Left ventricle myocardium superior (tissue), 1 donor: ENCODE measurements at regions not wholly inside any gene's neighbourhood (a gene's known extent, or its start where the extent isn't known, plus 50 kb on each side); places are given as distances from the start of the nearest gene placed in this dataset.
"Not testable (repeated sequence)": the region's sequence is repeated elsewhere in the genome, so short reads cannot be mapped to it uniquely, and the experiment has no call there.

ENCODE experiments used
- ATAC-seq: fragments of 200-7000 bp; cut with Tn5 transposase; one replicate; pipeline ENCODE4 v1.9.1; 2020; ENCODE audit warnings: mild to moderate bottlenecking, moderate library complexity
- DNase-seq: peaks from one replicate; pipeline ENCODE4 v3.0.0-alpha.2; 2020
- intact Hi-C: fragments of 100-400 bp; cut with micrococcal nuclease; formaldehyde crosslinking; loops from one replicate; pipeline ENCODE4 v1.11.0; 2022
- donor health status: DM: no; HTN: yes; CAD: no; lungs with severe emphysema.

GRCh38 chr3:193039058-193039457, 121.4 kb upstream of the MB21D2 start:
- intact Hi-C loops = no loop called here
- ATAC-seq (no peak), DNase-seq (no peak)

- intact Hi-C loops = loop anchor here (5.0 kb wide), 1 partner anchor 224 kb away; no protein-coding TSS in a partner anchor
- ATAC-seq (peak; percentile 28), DNase-seq (no peak)
These were observed 123.4 kb upstream of the MB21D2 start for GRCh38 chr3:193040836-193041672.

GRCh38 chr3:193046371-193046770, 128.7 kb upstream of the MB21D2 start:
- intact Hi-C loops = no loop called here
- DNase-seq = no peak
- no peak for ATAC-seq

DNA sequence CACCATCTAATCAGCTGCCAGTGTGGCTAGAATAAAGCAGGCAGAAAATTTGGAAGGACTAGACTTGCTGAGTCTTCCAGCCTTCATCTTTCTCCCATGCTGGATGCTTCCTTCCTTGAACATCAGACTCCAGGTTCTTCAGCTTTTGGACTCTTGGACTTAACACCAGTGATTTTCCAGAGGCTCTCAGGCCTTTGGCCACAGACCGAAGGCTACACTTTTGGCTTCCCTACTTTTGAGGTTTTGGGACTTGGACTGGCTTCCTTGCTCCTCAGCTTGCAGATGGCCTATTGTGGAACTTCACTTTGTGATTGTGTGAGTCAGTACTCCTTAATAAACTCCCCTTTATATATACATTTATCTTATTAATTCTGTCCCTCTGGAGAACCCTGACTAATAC, 129.8 kb upstream of the MB21D2 start:
- DNase-seq, intact Hi-C loops, ATAC-seq: not testable (repeated sequence)

DNA sequence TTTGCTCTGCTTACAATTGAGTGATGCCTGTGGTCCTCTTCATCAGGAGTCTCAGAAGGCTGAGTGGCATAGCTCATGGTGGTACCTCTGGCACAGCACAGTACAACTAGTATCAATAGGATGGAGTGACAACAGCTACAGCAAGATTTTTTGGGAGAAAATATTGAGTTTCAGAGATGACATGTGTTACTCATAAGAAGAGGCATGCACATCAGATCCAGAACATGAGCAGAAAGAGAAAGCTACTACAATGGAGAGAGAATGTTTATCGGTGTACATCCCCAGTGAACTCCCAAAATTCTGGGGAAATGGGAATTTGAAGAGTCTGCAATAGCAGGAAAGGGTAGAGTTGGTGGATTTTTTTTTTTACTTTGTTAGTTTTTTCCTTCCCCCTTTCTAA, 130.5 kb upstream of the MB21D2 start:
- DNase-seq (no peak), ATAC-seq (no peak)
- intact Hi-C loops = no loop called here

DNA sequence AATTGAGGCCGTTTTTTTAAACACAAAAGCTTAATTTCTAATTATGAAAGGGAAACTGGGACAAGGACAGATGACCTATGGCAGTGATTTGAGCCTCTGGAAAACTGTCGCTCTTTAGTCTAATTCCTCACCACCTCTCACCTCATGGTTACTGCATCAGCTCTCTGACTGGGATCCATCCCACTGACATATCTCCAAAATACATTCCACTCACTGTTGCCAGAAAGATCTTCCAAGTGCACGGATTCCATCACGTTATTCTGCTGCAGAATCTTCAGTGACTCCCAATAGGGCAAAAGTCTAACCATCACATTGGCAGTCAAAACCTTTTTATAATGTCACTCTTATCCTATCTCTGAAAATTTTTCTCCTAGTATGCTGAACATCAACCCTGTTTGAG, 132.3 kb upstream of the MB21D2 start:
- ATAC-seq = peak; percentile 53
- intact Hi-C loops = no loop called here
- DNase-seq = no peak

GRCh38 chr3:193051314-193051713, 133.7 kb upstream of the MB21D2 start:
- DNase-seq (no peak), ATAC-seq (no peak)
- intact Hi-C loops = no loop called here

DNA sequence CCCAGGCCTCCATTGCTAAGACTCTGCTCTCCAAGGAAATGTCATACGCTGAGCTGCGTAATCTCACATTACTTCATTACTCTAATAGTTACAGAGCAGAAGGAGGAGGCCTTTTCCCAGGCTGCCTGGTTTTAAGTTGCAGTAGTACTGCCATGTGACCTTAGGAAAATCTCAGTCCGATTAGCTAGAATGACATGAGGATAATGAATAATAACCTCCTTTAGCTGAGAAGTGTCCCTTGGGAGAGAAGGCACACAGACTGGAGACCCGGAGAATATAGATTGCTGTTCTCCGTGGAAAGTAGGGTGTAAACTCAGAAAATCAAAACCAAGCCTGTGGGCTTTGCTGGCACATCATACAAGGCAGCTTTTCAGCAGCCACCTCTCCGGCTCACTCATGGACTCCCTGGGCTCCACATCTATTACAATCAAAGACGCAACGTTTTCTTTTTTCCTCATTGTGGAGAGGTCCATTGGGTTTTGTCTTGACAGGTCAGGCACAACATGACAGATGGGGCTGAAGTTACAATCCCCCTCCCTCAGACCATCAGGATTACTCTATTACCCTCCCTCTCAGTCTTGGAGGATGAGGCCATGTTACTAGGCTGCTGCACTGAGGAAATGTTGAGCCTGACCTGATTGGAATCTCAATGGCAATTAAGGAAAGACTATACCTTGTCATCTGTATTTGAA, 134.8 kb upstream of the MB21D2 start:
- DNase-seq = no peak
- intact Hi-C loops = no loop called here
- ATAC-seq = peak; percentile 75

DNA sequence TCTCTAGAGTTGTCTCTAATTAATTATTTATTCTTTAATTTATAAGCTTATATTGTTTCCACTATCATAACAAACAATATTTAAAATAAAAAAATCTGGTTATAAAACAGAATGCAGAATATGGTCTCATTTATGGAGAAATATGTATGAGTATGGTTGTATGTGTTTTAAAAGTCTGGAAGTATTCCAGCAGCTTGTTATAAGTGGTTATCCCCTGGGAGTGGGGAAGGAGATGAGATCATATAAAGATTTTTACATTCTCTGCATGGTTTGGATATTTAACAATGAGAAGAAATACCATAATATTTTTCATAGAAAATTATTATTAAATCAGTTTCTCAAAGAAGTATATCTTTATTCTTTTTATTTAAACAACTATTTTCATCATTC, 135.4 kb upstream of the MB21D2 start:
- intact Hi-C loops = no loop called here
- DNase-seq (no peak), ATAC-seq (no peak)

- intact Hi-C loops = no loop called here
- ATAC-seq (no peak), DNase-seq (no peak)
These were observed 137.7 kb upstream of the MB21D2 start for GRCh38 chr3:193055352-193055751.

GRCh38 chr3:193057616-193058015, 140.0 kb upstream of the MB21D2 start:
- intact Hi-C loops = no loop called here
- DNase-seq (no peak), ATAC-seq (no peak)

DNA sequence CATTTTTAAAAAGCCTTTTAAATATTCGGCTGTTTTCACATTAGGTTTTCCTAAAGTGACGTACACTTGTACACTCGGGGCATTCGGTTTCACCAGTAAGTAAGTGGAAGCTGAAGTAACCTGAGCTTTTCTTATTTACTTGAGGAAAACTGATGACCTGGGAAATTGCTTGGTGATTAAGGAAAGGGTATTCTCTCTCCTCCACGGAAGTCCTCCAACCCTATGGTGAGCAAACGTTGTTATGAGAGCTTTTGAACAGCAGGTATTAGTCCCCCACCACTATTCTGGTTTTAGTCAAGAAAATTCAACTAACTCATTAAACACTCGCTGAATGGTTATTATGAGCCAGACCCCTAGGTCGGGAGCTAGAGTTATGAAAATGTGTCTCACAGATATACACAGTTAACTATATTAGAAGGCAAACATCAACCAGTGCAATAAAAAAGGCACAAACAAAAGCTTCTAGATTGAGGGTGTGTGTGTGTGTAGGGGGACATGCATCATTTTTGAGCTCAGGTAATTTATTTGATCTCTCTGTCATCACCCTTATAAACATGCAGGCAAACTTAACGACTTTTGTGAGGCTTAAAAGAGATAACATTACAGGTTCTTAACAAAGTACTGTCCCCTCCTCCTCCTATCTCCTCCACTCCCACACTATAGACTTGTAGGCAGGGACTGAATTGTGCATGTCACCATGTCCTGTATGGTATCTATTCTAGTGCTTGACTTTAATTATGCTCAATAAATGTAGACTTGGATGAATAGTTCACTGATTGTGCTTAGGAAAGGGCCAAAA, 143.3 kb upstream of the MB21D2 start:
- intact Hi-C loops = no loop called here
- DNase-seq = no peak
- no peak for ATAC-seq

DNA sequence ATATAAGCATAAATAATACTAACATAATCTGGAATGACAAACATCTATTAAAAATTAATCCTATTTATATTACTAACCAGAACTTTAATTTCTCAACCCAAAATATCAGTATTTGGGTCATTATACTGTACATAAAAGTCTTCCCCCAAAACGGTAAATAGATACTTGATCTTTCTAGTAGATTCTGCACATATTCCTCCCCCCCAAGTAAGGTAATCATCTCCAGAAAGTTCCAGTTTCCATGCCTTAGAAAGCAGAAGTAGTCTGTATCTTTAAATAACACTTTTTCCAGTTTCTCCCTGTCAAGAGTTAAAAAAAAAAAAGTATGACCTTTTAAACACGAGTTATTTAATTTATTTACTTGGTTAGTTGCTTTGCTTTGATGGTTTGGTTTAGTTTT, 150.7 kb upstream of the MB21D2 start:
- ATAC-seq = no peak
- intact Hi-C loops = no loop called here
- DNase-seq = no peak

DNA sequence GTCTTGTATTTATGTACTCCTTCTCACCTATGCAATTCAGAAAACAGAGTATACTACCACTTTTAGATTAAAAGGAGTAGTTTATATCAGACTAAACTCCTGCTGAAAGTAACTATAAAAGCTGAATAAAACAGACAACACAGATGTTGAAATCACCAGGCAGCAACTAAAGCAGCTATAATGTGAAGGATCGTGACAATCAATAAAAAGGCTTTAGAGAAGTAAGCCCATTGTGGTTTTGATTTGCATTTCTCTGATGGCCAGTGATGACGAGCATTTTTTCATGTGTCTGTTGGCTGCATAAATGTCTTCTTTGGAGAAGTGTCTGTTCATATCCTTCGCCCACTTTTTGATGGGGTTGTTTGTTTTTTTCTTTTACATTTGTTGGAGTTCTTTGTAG, 152.1 kb upstream of the MB21D2 start:
- DNase-seq, ATAC-seq, intact Hi-C loops: not testable (repeated sequence)

DNA sequence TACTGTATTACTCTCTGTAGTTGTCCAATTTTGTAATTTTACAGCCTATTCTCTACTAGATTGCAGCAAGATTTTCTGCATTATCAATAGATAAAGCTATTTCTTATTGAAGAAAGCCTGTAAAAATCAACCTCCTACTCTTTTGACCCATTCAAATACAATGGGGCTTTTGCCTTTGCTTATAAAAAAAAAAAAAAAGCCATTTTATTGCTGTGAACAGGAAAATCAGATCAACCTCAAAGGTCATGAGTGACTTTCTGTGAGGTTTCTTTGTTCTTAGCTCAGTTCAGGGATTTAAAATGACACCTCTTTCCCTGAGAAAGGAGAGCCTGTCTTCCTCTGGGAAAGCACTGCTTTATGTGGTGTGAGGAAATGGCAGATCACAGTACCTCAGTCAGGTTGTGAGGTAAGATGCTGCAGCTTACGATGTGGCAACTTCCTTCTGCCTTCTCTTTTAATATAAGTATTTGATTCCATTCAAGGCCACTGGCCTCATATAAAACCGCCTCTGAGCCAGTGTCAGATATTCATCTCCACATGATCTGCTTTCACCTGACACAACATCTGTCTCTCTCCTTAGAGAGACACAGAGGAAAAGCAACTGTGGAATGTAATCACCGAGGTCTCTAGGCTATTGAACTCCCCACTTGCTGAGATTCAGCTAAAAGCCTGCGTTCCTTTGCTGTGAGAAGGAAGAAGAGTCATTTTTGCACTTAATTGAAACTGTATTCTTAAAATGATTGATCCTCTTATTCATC, 161.5 kb upstream of the MB21D2 start:
- no peak for ATAC-seq
- no peak for DNase-seq
- intact Hi-C loops = no loop called here

GRCh38 chr3:193080821-193081365, 160.1 kb upstream of the PLAAT1 start:
- ATAC-seq (no peak), DNase-seq (no peak)
- intact Hi-C loops = no loop called here

DNA sequence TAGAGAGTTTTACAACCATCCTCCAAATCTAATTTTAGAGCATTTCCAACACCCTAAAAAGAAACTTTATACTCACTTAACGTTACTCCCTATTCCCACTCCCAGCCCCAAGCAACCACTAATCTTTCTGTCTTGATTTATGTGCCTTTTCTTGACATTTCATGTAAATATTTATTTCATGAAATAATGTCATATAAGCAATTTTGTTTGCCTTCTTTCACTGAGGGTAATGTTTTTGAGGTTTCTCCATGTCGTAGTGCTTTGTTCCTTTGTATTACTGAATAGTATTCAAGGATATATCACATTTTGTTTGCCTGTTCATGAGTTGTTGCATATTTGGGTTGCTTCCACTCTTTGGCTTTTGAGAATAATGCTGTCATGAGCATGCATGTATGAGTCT, 155.4 kb upstream of the PLAAT1 start:
- intact Hi-C loops = no loop called here
- DNase-seq (no peak), ATAC-seq (no peak)

DNA sequence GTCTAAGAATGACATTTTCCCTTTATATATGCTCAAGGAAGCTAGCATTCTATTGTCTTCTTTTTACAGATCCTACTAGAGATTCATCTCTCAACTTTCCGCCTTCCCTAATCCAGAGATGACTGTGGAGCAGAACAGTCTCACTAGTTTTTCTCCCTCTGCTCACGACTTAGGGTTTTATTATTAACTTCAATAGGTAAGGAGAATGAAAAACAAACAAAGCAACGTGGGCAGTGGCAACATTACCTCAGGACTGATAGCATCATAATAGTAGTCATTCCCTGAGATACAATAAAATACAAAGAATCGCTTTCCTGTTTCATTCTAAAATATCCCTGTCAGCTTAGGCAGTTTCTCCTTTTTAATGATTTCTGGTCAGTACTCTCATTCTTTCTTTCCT, 154.3 kb upstream of the PLAAT1 start:
- no peak for DNase-seq
- ATAC-seq = no peak
- intact Hi-C loops = no loop called here

DNA sequence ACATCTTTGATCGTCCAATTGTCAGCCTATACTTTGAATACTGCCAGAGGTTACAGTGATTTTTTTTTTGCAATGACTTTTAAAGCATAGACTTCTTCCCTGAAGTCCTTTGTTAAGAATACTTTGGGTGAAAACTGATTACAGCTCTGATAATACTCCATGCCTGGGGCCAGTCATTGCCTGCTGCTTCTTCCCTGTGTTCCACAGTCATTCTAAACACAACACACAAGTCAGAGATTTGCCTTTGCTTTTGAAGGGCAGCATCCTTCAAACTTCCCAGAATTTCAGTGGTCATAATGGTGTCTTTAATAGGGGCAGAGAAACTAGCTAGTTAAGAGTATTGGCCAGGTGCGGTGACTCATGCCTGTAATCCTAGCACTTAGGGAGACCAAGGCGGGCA, 153.7 kb upstream of the PLAAT1 start:
- DNase-seq (no peak), ATAC-seq (no peak)
- intact Hi-C loops = no loop called here
